ENCODE measurements at regions not wholly inside any gene's neighbourhood (a gene's known extent, or its start where the extent isn't known, plus 50 kb on each side); places are given as distances from the start of the nearest gene placed in this dataset.

GRCh38 chr6:125375821-125376220 is 74.1 kb upstream of the HDDC2 start:
- no peak for TF ChIP-seq CTCF (IDR thresholded peaks at IDR 0.05; ENCODE audit: low read depth, low read length)
- no peak for TF ChIP-seq EZH2phosphoT487 (IDR thresholded peaks at IDR 0.05; ENCODE audit: low read depth)

Measured in OCI-LY3 (cell line).